ENCODE measurements at regions not wholly inside any gene's neighbourhood (a gene's known extent, or its start where the extent isn't known, plus 50 kb on each side); places are given as distances from the start of the nearest gene placed in this dataset.
"Not testable (repeated sequence)": the region's sequence is repeated elsewhere in the genome, so short reads cannot be mapped to it uniquely, and the experiment has no call there.

DNA sequence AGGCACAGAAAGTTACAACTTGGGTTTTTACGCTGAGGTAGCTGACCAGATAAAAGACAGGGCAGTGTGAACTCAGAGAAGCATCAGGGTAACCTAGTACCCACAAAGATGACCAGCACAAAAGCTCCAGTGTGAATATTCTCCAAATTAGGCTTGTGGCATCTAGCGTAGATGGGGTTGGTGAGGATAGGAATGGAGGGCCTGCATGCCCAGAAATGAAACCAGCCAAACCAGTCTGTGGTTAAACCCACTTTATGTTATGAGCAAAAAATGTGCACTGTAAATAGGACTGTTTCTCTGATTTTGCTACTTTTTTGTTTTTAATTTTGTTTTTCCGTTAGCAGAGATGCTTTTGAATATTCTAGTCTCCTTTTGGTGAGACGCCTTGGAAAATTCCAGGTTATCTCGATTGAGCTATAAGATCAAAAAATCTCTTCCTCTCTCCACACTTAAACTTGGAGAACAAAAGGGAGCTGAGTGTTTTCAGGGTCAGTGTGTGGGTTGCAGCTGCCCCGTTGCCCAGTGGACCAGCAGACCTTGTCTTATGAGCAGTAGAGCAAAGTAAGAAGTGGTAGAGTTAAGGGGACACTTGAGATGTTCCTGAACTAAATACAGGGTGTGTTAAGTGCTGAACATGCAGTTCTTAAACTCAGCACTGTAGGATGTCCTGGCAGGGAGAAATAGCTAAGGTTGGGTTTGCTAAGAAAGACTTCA lies 132.9 kb downstream of the C3orf38 start:
- no peak overlapping the region for H3K4me3 ChIP-seq (ENCODE audit: low read depth, low read length)
- TF ChIP-seq, protein P1, sequence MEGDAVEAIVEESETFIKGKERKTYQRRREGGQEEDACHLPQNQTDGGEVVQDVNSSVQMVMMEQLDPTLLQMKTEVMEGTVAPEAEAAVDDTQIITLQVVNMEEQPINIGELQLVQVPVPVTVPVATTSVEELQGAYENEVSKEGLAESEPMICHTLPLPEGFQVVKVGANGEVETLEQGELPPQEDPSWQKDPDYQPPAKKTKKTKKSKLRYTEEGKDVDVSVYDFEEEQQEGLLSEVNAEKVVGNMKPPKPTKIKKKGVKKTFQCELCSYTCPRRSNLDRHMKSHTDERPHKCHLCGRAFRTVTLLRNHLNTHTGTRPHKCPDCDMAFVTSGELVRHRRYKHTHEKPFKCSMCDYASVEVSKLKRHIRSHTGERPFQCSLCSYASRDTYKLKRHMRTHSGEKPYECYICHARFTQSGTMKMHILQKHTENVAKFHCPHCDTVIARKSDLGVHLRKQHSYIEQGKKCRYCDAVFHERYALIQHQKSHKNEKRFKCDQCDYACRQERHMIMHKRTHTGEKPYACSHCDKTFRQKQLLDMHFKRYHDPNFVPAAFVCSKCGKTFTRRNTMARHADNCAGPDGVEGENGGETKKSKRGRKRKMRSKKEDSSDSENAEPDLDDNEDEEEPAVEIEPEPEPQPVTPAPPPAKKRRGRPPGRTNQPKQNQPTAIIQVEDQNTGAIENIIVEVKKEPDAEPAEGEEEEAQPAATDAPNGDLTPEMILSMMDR (IDR thresholded peaks at IDR 0.05; ENCODE audit: insufficient read depth, low read depth, low read length, missing control alignments), result no peak
- no peak for DNase-seq (ENCODE audit: low read depth)

DNA sequence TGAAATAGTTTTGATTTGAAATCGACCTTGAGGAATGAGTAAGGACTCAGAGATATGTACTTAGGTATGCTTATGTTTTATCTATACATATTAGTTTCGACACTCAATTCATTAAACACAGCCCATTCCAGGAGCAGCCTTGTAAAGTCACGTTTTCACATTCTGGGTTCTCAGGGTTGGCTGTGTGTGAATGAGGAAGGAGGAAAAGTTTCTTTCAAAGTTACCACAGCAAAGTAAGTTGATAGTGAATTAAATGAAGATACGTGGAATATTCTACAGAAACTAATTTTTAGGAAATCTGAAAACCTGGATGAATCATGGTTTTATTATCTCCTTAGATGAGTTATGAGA lies 133.5 kb downstream of the C3orf38 start:
- H3K4me3 ChIP-seq (ENCODE audit: low read depth, low read length), result no peak overlapping the region
- no peak for DNase-seq (ENCODE audit: low read depth)
- TF ChIP-seq, protein P1 (IDR thresholded peaks at IDR 0.05; ENCODE audit: insufficient read depth, low read depth, low read length, missing control alignments), result no peak

DNA sequence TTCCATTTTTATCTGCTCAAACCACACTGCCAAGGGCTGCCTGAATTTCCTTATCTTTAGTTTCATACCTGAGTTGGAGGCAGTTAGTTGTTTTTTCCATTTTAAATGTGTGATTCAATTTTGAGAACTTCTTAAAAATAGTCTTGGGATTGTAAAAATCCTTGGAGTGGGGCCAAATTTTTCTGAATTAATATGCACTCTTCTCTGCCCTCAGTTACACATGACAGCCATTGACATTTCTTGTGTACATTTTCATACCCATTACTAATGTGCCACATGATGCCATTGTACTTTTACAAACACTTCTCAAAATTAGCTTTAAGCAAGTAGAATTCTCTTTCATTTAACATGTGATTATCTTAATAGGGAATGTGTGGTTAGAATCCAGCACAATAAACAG lies 141.7 kb downstream of the C3orf38 start:
- no peak for DNase-seq (ENCODE audit: low read depth)
- H3K4me3 ChIP-seq (ENCODE audit: low read depth, low read length), result no peak overlapping the region
- TF ChIP-seq, protein P1 (IDR thresholded peaks at IDR 0.05; ENCODE audit: insufficient read depth, low read depth, low read length, missing control alignments), result no peak

DNA sequence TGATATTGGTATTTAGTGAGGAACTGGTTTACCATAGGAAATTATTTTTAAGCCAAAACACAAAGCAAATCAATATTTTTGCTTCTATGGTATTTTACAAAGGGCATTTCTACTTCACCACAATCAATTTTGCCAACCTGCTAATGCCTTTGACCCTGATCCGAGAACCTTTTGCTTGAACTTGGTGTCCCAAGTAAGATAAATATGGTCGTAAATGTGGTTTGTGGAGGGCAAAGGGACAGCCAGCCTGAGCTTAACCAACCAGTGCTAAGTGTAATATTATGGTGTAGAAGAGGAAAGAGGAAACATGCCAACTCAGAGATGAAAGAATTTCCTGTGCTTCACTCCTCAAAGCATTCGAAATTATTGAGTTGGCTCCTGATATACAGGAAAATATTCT lies 148.4 kb downstream of the C3orf38 start:
- no peak overlapping the region for H3K4me3 ChIP-seq (ENCODE audit: low read depth, low read length)
- DNase-seq (ENCODE audit: low read depth), result no peak
- TF ChIP-seq, protein P1 (IDR thresholded peaks at IDR 0.05; ENCODE audit: insufficient read depth, low read depth, low read length, missing control alignments), result no peak

DNA sequence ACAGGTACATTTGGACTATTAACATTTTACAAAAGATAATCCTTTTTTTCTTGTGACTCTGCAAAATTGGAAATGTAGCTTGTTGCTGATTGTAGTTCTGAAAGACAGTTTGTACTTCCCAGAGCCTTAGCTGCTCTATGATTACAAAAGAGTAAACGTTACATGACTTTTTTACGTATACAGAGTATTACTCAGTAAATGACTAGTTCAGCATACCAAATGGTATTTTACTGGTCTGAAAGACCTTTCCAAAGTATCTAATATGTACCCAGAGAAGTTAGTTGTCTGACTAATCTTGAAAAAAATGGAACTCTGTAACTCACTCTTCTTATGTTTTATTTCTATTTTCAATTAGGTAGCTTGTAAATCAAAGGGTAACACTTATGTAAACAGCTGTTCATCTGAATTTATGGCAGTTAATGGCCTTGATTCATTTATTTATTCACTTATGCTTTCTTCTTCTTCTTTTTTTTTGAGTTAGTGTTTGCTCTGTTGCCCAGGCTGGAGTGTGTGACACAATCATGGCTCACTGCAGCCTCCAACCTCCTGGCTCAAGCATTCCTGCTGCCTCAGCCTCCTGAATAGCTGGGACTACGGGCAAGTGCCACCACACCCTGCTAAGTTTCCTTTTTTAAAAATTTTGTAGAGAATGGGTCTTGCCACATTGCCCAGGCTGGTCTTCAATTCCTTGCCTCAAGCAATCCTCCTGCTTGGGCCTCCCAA lies 151.7 kb downstream of the C3orf38 start:
- DNase-seq (ENCODE audit: low read depth), result no peak
- TF ChIP-seq, protein P1 (IDR thresholded peaks at IDR 0.05; ENCODE audit: insufficient read depth, low read depth, low read length, missing control alignments), result no peak
- no peak overlapping the region for H3K4me3 ChIP-seq (ENCODE audit: low read depth, low read length)

DNA sequence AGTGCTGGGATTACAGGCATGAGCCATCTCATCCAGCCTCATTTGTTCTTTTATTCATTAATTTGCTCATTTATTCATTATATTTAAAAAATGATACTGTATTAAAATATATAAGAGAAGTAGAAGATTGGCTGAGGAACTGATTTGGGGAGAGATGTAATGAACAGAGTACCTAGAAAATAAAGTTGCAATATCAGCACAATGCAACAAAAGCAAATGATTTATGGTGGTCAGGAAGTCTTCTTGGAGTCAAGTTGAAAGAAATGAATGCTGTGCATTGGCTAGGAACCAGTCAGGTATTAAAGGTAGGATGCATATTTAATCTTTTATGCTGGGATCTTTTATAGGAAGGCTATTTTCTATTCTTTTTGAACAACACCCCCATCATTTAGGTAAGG lies 152.2 kb downstream of the C3orf38 start:
- H3K4me3 ChIP-seq (ENCODE audit: low read depth, low read length), result no peak overlapping the region
- TF ChIP-seq, protein P1 (IDR thresholded peaks at IDR 0.05; ENCODE audit: insufficient read depth, low read depth, low read length, missing control alignments), result no peak
- DNase-seq (ENCODE audit: low read depth), result no peak

DNA sequence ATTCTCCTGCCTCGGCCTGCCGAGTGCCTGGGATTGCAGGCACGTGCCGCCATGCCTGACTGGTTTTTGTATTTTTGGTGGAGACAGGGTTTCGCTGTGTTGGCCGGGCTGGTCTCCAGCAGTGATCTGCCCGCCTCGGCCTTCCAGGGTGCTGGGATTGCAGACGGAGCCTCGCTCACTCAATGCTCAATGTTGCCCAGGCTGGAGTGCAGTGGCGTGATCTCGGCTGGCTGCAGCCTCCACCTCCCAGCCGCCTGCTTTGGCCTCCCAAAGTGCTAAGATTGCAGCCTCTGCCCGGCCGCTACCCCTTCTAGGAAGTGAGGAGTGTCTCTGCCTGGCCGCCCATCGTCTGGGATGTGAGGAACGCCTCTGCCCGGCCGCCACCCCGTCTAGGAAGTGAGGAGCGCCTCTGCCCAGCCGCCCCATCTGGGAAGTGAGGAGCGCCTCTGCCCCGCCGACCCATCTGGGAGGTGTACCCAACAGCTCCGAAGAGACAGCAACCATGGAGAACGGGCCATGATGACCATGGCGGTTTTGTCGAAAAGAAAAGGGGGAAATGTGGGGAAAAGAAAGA lies 153.7 kb downstream of the C3orf38 start:
- H3K4me3 ChIP-seq (ENCODE audit: low read depth, low read length); DNase-seq (ENCODE audit: low read depth): not testable (repeated sequence)
